ENCODE measurements at regions not wholly inside any gene's neighbourhood (a gene's known extent, or its start where the extent isn't known, plus 50 kb on each side); places are given as distances from the start of the nearest gene placed in this dataset.

DNA sequence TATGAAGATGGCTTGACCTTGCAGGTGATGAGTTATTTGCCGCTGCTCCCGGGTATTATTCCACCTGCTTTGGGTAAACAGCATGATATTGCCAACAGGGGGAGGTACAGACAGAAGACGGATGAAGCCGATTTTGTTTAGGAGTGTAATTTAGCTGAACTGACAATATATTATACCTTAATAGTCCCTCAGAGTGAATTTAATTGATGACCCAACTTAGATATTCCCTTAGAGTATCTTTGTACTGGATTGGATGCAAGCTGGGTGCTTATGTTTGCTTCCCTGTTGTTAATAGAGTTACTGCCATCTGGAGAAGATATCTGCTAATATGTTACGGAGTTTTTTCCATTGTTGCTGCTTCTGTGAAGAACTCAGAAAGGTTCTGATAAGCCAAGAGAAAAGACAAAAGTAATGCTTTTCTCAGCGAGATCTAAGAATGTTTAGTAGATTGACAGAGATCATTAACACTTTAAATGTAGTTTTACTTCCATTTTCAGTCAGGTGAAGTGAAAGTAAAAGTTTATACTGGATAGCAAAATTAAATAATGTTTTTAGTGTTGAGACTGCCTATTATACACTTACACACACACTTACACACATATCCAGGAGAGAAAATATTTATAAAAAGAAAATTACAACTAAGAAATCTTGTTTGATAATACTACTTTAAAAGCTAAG lies 2220.8 kb upstream of the PCDH20 start:
- TF ChIP-seq, protein P1, sequence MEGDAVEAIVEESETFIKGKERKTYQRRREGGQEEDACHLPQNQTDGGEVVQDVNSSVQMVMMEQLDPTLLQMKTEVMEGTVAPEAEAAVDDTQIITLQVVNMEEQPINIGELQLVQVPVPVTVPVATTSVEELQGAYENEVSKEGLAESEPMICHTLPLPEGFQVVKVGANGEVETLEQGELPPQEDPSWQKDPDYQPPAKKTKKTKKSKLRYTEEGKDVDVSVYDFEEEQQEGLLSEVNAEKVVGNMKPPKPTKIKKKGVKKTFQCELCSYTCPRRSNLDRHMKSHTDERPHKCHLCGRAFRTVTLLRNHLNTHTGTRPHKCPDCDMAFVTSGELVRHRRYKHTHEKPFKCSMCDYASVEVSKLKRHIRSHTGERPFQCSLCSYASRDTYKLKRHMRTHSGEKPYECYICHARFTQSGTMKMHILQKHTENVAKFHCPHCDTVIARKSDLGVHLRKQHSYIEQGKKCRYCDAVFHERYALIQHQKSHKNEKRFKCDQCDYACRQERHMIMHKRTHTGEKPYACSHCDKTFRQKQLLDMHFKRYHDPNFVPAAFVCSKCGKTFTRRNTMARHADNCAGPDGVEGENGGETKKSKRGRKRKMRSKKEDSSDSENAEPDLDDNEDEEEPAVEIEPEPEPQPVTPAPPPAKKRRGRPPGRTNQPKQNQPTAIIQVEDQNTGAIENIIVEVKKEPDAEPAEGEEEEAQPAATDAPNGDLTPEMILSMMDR (IDR thresholded peaks at IDR 0.05) = no peak
- TF ChIP-seq POLR2A (IDR thresholded peaks at IDR 0.05) = no peak
